Activated gamma-delta T cell (primary cell): ENCODE measurements at regions not wholly inside any gene's neighbourhood (a gene's known extent, or its start where the extent isn't known, plus 50 kb on each side); places are given as distances from the start of the nearest gene placed in this dataset.

ENCODE experiments used
- DNase-seq: peaks from one replicate; lab custom pipeline; 2025; lab: John Stamatoyannopoulos, UW

- no peak for DNase-seq
These were observed 807.1 kb downstream of the USP25 start for GRCh38 chr21:16536643-16537434.

GRCh38 chr21:16537501-16537900 lies 807.7 kb downstream of the USP25 start:
- no peak for DNase-seq

- no peak for DNase-seq
These were observed 808.6 kb downstream of the USP25 start for GRCh38 chr21:16538405-16538804.

GRCh38 chr21:16538936-16539440 lies 809.2 kb downstream of the USP25 start:
- DNase-seq = no peak

GRCh38 chr21:16540966-16541727 lies 811.4 kb downstream of the USP25 start:
- no peak for DNase-seq

GRCh38 chr21:16550118-16550517 lies 820.3 kb downstream of the USP25 start:
- DNase-seq = no peak

GRCh38 chr21:16550917-16551741 lies 821.3 kb downstream of the USP25 start:
- DNase-seq = no peak

- no peak for DNase-seq
These were observed 823.1 kb downstream of the USP25 start for GRCh38 chr21:16552880-16553279.

GRCh38 chr21:16554503-16554902 lies 824.7 kb downstream of the USP25 start:
- DNase-seq = no peak

GRCh38 chr21:16563116-16563515 lies 833.3 kb downstream of the USP25 start:
- DNase-seq = no peak

- no peak for DNase-seq
These were observed 834.0 kb downstream of the USP25 start for GRCh38 chr21:16563795-16564194.

- DNase-seq = no peak
These were observed 838.5 kb downstream of the USP25 start for GRCh38 chr21:16568244-16568643.

- DNase-seq = no peak
These were observed 838.9 kb downstream of the USP25 start for GRCh38 chr21:16568661-16569060.

- no peak for DNase-seq
These were observed 839.9 kb downstream of the USP25 start for GRCh38 chr21:16569679-16570078.

- no peak for DNase-seq
These were observed 840.4 kb downstream of the USP25 start for GRCh38 chr21:16570171-16570570.

- no peak for DNase-seq
These were observed 841.1 kb downstream of the USP25 start for GRCh38 chr21:16570856-16571255.

- DNase-seq = no peak
These were observed 841.8 kb downstream of the USP25 start for GRCh38 chr21:16571594-16571993.

- DNase-seq = no peak
These were observed 842.2 kb downstream of the USP25 start for GRCh38 chr21:16572032-16572431.

- DNase-seq = no peak
These were observed 843.8 kb downstream of the USP25 start for GRCh38 chr21:16573578-16573977.

GRCh38 chr21:16577975-16578374 lies 848.2 kb downstream of the USP25 start:
- DNase-seq = no peak

GRCh38 chr21:16578912-16579311 lies 849.1 kb downstream of the USP25 start:
- DNase-seq = no peak

- no peak for DNase-seq
These were observed 849.8 kb downstream of the USP25 start for GRCh38 chr21:16579538-16579937.
